Vagina (tissue), 2 donors: ENCODE measurements at regions not wholly inside any gene's neighbourhood (a gene's known extent, or its start where the extent isn't known, plus 50 kb on each side); places are given as distances from the start of the nearest gene placed in this dataset.

Source experiments
- DNase-seq, 2 donors: peaks; one replicate each; pipeline ENCODE4 v3.0.0-alpha.2; 2017; ENCODE audit errors: extremely low spot score in 2 of 2
- H3K27ac ChIP-seq: fragments of 200-600 bp; sonication (generic); one replicate; pipeline ENCODE4 v1.5.1; 2019
- H3K27me3 ChIP-seq: fragments of 200-600 bp; sonication (generic); one replicate; pipeline ENCODE4 v1.5.1; 2019
- H3K36me3 ChIP-seq, 2 donors: fragments of 200-600 bp; sonication (generic); one replicate each; pipeline ENCODE4 v1.5.1; 2017 to 2019
- H3K4me1 ChIP-seq: fragments of 200-600 bp; sonication (generic); one replicate; pipeline ENCODE4 v1.5.1; 2019
- H3K4me3 ChIP-seq, 2 donors: fragments of 200-600 bp; sonication (generic); 1 replicate in 1 of 2; 2 replicates in 1 of 2; pipeline ENCODE4 v1.5.1; 2016 to 2019
- H3K9me3 ChIP-seq: fragments of 200-600 bp; sonication (generic); one replicate; pipeline ENCODE4 v1.5.1; 2019
- POLR2A ChIP-seq, 2 donors: fragments of 450-650 bp; IDR thresholded peaks; one replicate each; pipeline ENCODE4 v1.6.1; 2017; ENCODE audit warnings: antibody characterized with exemption in 2 of 2, mild to moderate bottlenecking in 2 of 2, moderate library complexity in 2 of 2
- POLR2AphosphoS5 ChIP-seq, 2 donors: sonication (generic); formaldehyde crosslinking; IDR thresholded peaks; one replicate each; pipeline ENCODE4 v1.9.0; 2017; ENCODE audit warnings: antibody characterized with exemption in 2 of 2, mild to moderate bottlenecking in 2 of 2, low read depth in 1 of 2; ENCODE audit not compliant: insufficient read depth in 1 of 2
- intact Hi-C: fragments of 100-400 bp; cut with DNase I; formaldehyde crosslinking; loops from one replicate; pipeline ENCODE4 v1.15.1; 2023
- TF ChIP-seq, protein P1 (sequence below), 3 experiments: fragments of 450-650 bp in 2 of 3; fragments of 200-600 bp in 1 of 3; sonication (generic) in 1 of 3; IDR thresholded peaks; one replicate each; pipeline ENCODE4 v1.5.1; 2017 to 2019; ENCODE audit warnings: antibody characterized with exemption in 3 of 3, mild to moderate bottlenecking in 2 of 3, moderate library complexity in 2 of 3

DNA sequence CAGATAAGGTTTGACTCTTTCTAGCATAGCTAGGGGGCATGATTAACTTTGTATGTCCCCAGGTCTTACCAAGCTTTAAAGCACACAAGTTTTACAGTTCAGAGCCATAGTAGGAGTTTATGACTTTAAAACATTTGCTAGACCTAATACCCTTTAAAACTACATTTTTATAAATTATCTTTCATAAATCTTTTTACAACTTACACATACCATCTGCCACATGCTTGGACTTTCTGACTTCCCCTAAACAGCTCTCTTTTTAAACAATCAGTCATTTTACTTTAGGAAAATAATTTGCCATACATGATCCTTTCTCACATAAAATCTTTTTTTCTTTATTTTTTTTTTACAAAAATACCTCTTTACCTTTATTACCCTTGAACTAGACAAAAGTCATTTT is 735.3 kb upstream of the CADM2 start:
- no peaks in the 10 kb centered on the region for H3K27me3 ChIP-seq
- no peaks in the 10 kb centered on the region for H3K9me3 ChIP-seq
- H3K4me3 ChIP-seq = no peak overlapping the region
- H3K27ac ChIP-seq = no peak overlapping the region
- no peak for TF ChIP-seq POLR2A (IDR thresholded peaks at IDR 0.05)
- TF ChIP-seq POLR2AphosphoS5 (IDR thresholded peaks at IDR 0.05; ENCODE audit: insufficient read depth in 1 of 2, low read depth in 1 of 2) = no peak
- TF ChIP-seq, protein P1, sequence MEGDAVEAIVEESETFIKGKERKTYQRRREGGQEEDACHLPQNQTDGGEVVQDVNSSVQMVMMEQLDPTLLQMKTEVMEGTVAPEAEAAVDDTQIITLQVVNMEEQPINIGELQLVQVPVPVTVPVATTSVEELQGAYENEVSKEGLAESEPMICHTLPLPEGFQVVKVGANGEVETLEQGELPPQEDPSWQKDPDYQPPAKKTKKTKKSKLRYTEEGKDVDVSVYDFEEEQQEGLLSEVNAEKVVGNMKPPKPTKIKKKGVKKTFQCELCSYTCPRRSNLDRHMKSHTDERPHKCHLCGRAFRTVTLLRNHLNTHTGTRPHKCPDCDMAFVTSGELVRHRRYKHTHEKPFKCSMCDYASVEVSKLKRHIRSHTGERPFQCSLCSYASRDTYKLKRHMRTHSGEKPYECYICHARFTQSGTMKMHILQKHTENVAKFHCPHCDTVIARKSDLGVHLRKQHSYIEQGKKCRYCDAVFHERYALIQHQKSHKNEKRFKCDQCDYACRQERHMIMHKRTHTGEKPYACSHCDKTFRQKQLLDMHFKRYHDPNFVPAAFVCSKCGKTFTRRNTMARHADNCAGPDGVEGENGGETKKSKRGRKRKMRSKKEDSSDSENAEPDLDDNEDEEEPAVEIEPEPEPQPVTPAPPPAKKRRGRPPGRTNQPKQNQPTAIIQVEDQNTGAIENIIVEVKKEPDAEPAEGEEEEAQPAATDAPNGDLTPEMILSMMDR (IDR thresholded peaks at IDR 0.05) = no peak
- H3K4me1 ChIP-seq = no peaks in the 10 kb centered on the region
- intact Hi-C loops = no loop called here
- no peak for DNase-seq
- no peaks in the 10 kb centered on the region for H3K36me3 ChIP-seq

DNA sequence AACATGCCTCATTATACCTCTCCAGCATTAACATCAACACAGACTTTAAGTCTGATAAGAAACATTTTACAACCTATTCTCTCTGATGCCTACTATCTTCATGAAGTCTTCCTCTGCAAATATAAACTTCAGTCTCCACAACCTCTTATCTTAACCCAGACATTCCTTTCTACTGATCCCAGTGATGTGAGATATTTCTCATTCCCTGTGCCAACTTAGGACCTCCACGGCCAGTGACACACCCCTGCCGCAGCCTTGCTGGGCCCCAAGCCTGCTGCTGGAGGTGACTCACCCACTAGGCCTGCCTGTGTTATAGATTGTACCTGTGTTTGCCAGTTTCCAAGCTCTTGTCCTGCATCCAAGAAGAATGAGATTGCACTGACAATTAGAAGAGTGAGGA is 734.5 kb upstream of the CADM2 start:
- no peak for DNase-seq
- no peaks in the 10 kb centered on the region for H3K27me3 ChIP-seq
- H3K4me3 ChIP-seq = no peak overlapping the region
- H3K9me3 ChIP-seq = no peaks in the 10 kb centered on the region
- intact Hi-C loops = no loop called here
- no peaks in the 10 kb centered on the region for H3K4me1 ChIP-seq
- TF ChIP-seq POLR2AphosphoS5 (IDR thresholded peaks at IDR 0.05; ENCODE audit: insufficient read depth in 1 of 2, low read depth in 1 of 2) (no peak), POLR2A (IDR thresholded peaks at IDR 0.05) (no peak)
- TF ChIP-seq, protein P1 (IDR thresholded peaks at IDR 0.05) = no peak
- no peaks in the 10 kb centered on the region for H3K36me3 ChIP-seq
- no peak overlapping the region for H3K27ac ChIP-seq

GRCh38 chr3:84236261-84236660 is 722.5 kb upstream of the CADM2 start:
- DNase-seq = no peak
- intact Hi-C loops = no loop called here
- no peaks in the 10 kb centered on the region for H3K36me3 ChIP-seq
- H3K27me3 ChIP-seq = no peaks in the 10 kb centered on the region
- no peaks in the 10 kb centered on the region for H3K9me3 ChIP-seq
- TF ChIP-seq POLR2A (IDR thresholded peaks at IDR 0.05) (no peak), POLR2AphosphoS5 (IDR thresholded peaks at IDR 0.05; ENCODE audit: insufficient read depth in 1 of 2, low read depth in 1 of 2) (no peak)
- TF ChIP-seq, protein P1 (IDR thresholded peaks at IDR 0.05) = no peak
- H3K4me3 ChIP-seq = no peak overlapping the region
- no peaks in the 10 kb centered on the region for H3K4me1 ChIP-seq
- no peak overlapping the region for H3K27ac ChIP-seq

- H3K27ac ChIP-seq = no peak overlapping the region
- no peak for DNase-seq
- intact Hi-C loops = no loop called here
- H3K4me3 ChIP-seq = no peak overlapping the region
- no peaks in the 10 kb centered on the region for H3K4me1 ChIP-seq
- no peaks in the 10 kb centered on the region for H3K36me3 ChIP-seq
- no peaks in the 10 kb centered on the region for H3K27me3 ChIP-seq
- TF ChIP-seq POLR2AphosphoS5 (IDR thresholded peaks at IDR 0.05; ENCODE audit: insufficient read depth in 1 of 2, low read depth in 1 of 2) (no peak), POLR2A (IDR thresholded peaks at IDR 0.05) (no peak)
- TF ChIP-seq, protein P1 (IDR thresholded peaks at IDR 0.05) = no peak
- no peaks in the 10 kb centered on the region for H3K9me3 ChIP-seq
Measured at GRCh38 chr3:84245789-84246188, 713.0 kb upstream of the CADM2 start.

DNA sequence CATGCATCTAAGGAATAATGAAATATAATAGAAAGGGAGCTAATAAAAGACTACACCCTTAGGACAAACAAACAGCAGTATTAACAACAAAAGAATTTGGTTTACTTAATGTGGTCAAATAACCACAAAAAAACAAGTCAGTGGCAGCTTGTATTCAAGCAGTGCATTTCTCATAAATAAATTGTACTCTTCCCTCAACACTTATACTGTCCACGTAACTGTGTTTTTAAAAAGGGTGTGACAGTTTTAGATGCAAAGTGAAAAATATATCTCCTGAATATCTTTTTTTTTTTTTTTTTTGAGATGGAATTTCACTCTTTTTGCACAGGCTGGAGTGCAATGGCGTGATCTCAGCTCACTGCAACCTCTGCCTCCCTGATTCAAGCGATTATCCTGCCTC is 698.2 kb upstream of the CADM2 start:
- TF ChIP-seq POLR2AphosphoS5 (IDR thresholded peaks at IDR 0.05; ENCODE audit: insufficient read depth in 1 of 2, low read depth in 1 of 2) (no peak), POLR2A (IDR thresholded peaks at IDR 0.05) (no peak)

More for the DNA sequence above, 698.2 kb upstream of the CADM2 start:
- Histone ChIP-seq H3K27me3 (no peaks in the 10 kb centered on the region), H3K4me1 (no peaks in the 10 kb centered on the region), H3K27ac (no peak overlapping the region), H3K36me3 (no peaks in the 10 kb centered on the region), H3K9me3 (no peaks in the 10 kb centered on the region), H3K4me3 (no peak overlapping the region)
- intact Hi-C loops = no loop called here
- no peak for DNase-seq
